OCI-LY7 (cell line): ENCODE measurements at regions not wholly inside any gene's neighbourhood (a gene's known extent, or its start where the extent isn't known, plus 50 kb on each side); places are given as distances from the start of the nearest gene placed in this dataset.

ENCODE experiments used
- BruUV-seq: library from RNA; stranded (reverse); fragments of 400-500 nt; replicated peaks from 2 replicates; lab custom pipeline; 2021; lab: Mats Ljungman, UMichigan
- CTCF ChIA-PET: fragments of 300-600 bp; sonication (Branson Sonifier 250); formaldehyde crosslinking; loops from one replicate; lab custom pipeline; 2022; ENCODE audit warnings: antibody characterized with exemption; ENCODE audit not compliant: unreplicated experiment; lab: Charles Lee
- POLR2A ChIA-PET: fragments of 300-600 bp; sonication (Branson Sonifier 250); formaldehyde crosslinking; loops from one replicate; lab custom pipeline; 2022; ENCODE audit warnings: antibody characterized with exemption; lab: Charles Lee
- DNase-seq: peaks from one replicate; pipeline ENCODE4 v3.0.0-alpha.2; 2015; ENCODE audit warnings: low spot score
- H2AFZ ChIP-seq: fragments of 200-600 bp; sonication (generic), shearing (Covaris generic); 2 replicates; pipeline ENCODE4 v1.6.1; 2014; ENCODE audit warnings: mild to moderate bottlenecking, antibody characterized with exemption, low read length, moderate library complexity
- H3K27ac ChIP-seq: fragments of 200-600 bp; sonication (generic); 2 replicates; pipeline ENCODE4 v1.5.1; 2014; ENCODE audit warnings: mixed run types, low read depth, mild to moderate bottlenecking, moderate library complexity, low read length, inconsistent platforms; ENCODE audit not compliant: poor library complexity, severe bottlenecking
- H3K36me3 ChIP-seq: fragments of 200-600 bp; sonication (generic); 2 replicates; pipeline ENCODE4 v1.6.1; 2014; ENCODE audit warnings: mild to moderate bottlenecking, antibody characterized with exemption, low read length, moderate library complexity, mixed read lengths; ENCODE audit not compliant: insufficient read depth
- H3K4me1 ChIP-seq: fragments of 200-600 bp; sonication (generic); 2 replicates; pipeline ENCODE4 v1.5.1; 2014; ENCODE audit warnings: mild to moderate bottlenecking, low read length; ENCODE audit not compliant: insufficient read depth, poor library complexity, severe bottlenecking
- H3K4me2 ChIP-seq: fragments of 200-600 bp; sonication (generic); 2 replicates; pipeline ENCODE4 v1.6.1; 2014; ENCODE audit warnings: mild to moderate bottlenecking, low read length
- H3K4me3 ChIP-seq: fragments of 200-600 bp; sonication (generic); 2 replicates; pipeline ENCODE4 v1.5.1; 2014; ENCODE audit warnings: mild to moderate bottlenecking, low read depth, low read length; ENCODE audit not compliant: poor library complexity, severe bottlenecking
- H3K79me2 ChIP-seq: fragments of 200-600 bp; sonication (generic); 2 replicates; pipeline ENCODE4 v1.6.1; 2016; ENCODE audit warnings: low read depth, mild to moderate bottlenecking, low read length, moderate library complexity, mixed read lengths; ENCODE audit not compliant: insufficient read depth
- H3K9me2 ChIP-seq: fragments of 200-600 bp; sonication (generic); 2 replicates; pipeline ENCODE4 v1.6.1; 2016; ENCODE audit warnings: mild to moderate bottlenecking, low read length, mixed read lengths; ENCODE audit not compliant: insufficient read depth
- H3K9me3 ChIP-seq: fragments of 200-600 bp; sonication (generic); 2 replicates; pipeline ENCODE4 v1.6.1; 2014; ENCODE audit warnings: mild to moderate bottlenecking, mixed run types, low read length, mixed read lengths
- H4K20me1 ChIP-seq: fragments of 200-600 bp; sonication (generic); 2 replicates; pipeline ENCODE4 v1.6.1; 2014; ENCODE audit warnings: mild to moderate bottlenecking, antibody characterized with exemption, low read length, moderate library complexity, mixed read lengths; ENCODE audit not compliant: insufficient read depth
- EZH2phosphoT487 ChIP-seq: fragments of 200-600 bp; sonication (generic); IDR thresholded peaks from 2 replicates; pipeline ENCODE4 v1.6.1; 2018; ENCODE audit warnings: low read depth, borderline replicate concordance, mild to moderate bottlenecking, mixed run types, antibody characterized with exemption, low read length, moderate library complexity, mixed read lengths
- intact Hi-C: fragments of 100-400 bp; cut with micrococcal nuclease; formaldehyde crosslinking; loops from one replicate; pipeline ENCODE4 v1.10.0; 2022; ENCODE audit not compliant: unreplicated experiment
- TF ChIP-seq, protein P1 (sequence below): fragments of 200-600 bp; sonication (generic); conservative IDR thresholded peaks from 2 replicates; pipeline ENCODE4 v1.5.1; 2014; ENCODE audit warnings: mild to moderate bottlenecking, antibody characterized with exemption, low read length, moderate library complexity, mixed read lengths

DNA sequence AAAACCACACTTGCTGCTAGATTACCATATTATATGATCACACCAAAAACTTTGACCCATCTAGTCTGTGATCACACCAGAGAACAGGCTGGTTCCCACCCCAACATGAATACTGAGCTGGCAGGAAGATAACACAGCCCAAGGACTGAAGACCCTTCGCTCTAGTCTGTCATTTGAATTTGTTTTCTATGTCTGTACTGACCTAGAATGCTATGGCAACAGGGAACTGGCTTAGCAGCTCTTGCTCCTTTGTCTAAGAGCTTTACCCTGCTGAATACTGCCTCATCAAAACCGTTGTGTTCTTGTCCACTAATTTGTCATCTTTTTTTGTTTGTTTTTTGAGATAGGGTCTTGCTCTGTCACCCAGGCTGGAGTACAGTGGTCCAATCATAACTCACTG is 420.4 kb downstream of the AASDHPPT start:
- Histone ChIP-seq H4K20me1 (no peaks in the 10 kb centered on the region), H2AFZ (no peak overlapping the region), H3K79me2 (no peaks in the 10 kb centered on the region), H3K36me3 (no peaks in the 10 kb centered on the region), H3K4me2 (no peak overlapping the region), H3K4me1 (no peaks in the 10 kb centered on the region), H3K9me3 (no peaks in the 10 kb centered on the region), H3K4me3 (no peak overlapping the region), H3K27ac (no peak overlapping the region), H3K9me2 (no peaks in the 10 kb centered on the region)
- ChIA-PET CTCF (no interaction called here), POLR2A (no interaction called here)
- intact Hi-C loops: no loop called here
- DNase-seq: no peak
- no TSS peak for BruUV-seq
- TF ChIP-seq, protein P1, sequence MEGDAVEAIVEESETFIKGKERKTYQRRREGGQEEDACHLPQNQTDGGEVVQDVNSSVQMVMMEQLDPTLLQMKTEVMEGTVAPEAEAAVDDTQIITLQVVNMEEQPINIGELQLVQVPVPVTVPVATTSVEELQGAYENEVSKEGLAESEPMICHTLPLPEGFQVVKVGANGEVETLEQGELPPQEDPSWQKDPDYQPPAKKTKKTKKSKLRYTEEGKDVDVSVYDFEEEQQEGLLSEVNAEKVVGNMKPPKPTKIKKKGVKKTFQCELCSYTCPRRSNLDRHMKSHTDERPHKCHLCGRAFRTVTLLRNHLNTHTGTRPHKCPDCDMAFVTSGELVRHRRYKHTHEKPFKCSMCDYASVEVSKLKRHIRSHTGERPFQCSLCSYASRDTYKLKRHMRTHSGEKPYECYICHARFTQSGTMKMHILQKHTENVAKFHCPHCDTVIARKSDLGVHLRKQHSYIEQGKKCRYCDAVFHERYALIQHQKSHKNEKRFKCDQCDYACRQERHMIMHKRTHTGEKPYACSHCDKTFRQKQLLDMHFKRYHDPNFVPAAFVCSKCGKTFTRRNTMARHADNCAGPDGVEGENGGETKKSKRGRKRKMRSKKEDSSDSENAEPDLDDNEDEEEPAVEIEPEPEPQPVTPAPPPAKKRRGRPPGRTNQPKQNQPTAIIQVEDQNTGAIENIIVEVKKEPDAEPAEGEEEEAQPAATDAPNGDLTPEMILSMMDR: no peak
- no peak for TF ChIP-seq EZH2phosphoT487

DNA sequence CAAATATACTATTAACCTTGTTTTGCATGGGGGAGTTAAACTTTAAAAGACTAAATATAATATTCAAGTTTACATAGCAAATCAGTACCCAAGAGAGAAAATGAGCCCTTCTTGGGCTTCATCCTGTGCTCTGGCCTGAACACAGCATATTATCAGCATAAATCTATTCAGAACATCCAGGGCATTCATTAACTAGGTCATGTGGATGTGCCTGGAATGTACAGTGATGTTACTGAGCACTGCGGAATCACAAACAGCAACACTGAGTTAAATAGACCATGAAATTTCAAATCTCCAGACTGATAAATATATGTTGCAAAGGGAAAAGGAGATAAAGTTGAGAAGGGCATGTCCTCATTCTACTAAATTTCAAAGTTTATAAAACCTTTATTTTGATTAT is 426.4 kb downstream of the AASDHPPT start:
- H4K20me1 ChIP-seq: no peaks in the 10 kb centered on the region
- no peak for DNase-seq
- H3K9me3 ChIP-seq: no peaks in the 10 kb centered on the region
- no peaks in the 10 kb centered on the region for H3K79me2 ChIP-seq
- no peaks in the 10 kb centered on the region for H3K9me2 ChIP-seq
- H3K27ac ChIP-seq: no peak overlapping the region
- H3K4me1 ChIP-seq: no peaks in the 10 kb centered on the region
- no peak for TF ChIP-seq EZH2phosphoT487
- TF ChIP-seq, protein P1: no peak
- H3K36me3 ChIP-seq: no peaks in the 10 kb centered on the region
- ChIA-PET POLR2A (no interaction called here), CTCF (no interaction called here)
- no peak overlapping the region for H2AFZ ChIP-seq
- H3K4me2 ChIP-seq: no peak overlapping the region
- no peak overlapping the region for H3K4me3 ChIP-seq
- BruUV-seq: no TSS peak
- intact Hi-C loops: no loop called here

DNA sequence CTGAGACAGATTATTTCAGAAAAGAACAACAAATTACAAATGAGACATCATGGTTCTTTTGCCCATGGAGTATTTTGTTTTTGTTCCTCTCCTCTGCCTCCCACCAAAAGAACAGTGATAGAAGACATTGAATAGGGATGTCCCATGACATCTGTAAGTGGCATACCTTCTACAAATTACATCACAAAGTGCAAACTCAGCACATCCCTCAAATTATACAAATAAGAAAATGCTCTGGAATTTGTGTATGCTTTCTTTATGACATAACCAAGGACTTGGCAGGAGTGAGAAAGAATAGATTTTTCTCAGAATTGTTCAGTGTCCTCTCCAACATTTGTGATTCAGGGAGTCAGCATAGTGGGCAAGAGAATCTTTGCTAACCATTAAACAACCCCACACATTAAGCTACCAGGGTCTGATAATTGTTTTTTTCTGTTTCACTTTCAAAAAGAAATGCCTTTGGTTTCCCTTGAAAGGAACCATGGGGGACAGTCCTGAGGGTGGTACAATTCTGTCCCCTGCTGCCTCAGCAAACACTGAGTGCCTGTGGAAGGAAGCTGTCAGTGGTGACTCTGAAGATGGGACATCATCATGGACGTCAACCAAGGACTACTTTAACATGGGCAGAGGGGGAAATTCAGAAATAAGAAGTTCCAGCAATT is 430.3 kb downstream of the AASDHPPT start:
- DNase-seq: no peak
- no peaks in the 10 kb centered on the region for H3K9me2 ChIP-seq
- no peaks in the 10 kb centered on the region for H3K79me2 ChIP-seq
- H3K27ac ChIP-seq: no peak overlapping the region
- H3K36me3 ChIP-seq: no peaks in the 10 kb centered on the region
- intact Hi-C loops: no loop called here
- H3K9me3 ChIP-seq: no peaks in the 10 kb centered on the region
- no peaks in the 10 kb centered on the region for H3K4me1 ChIP-seq
- TF ChIP-seq EZH2phosphoT487: no peak
- TF ChIP-seq, protein P1: no peak
- BruUV-seq: no TSS peak
- ChIA-PET POLR2A (interaction anchor here (0.5 kb wide), 1 partner anchor 417 kb away, joined by 3 read pairs; no protein-coding TSS in a partner anchor), CTCF (no interaction called here)
- H3K4me2 ChIP-seq: no peak overlapping the region
- H4K20me1 ChIP-seq: no peaks in the 10 kb centered on the region
- no peak overlapping the region for H3K4me3 ChIP-seq
- no peak overlapping the region for H2AFZ ChIP-seq
